Adrenal gland (tissue), 9 donors: ENCODE measurements at regions not wholly inside any gene's neighbourhood (a gene's known extent, or its start where the extent isn't known, plus 50 kb on each side); places are given as distances from the start of the nearest gene placed in this dataset.
A peak's percentile ranks its signal among the peaks of the same experiment; 100 is the strongest.

Experiments used
- DNase-seq, 7 donors: peaks; one replicate each; pipeline ENCODE4 v3.0.0-alpha.2; 2019 to 2020
- H3K27ac ChIP-seq, 5 donors: fragments of 200-600 bp; sonication (generic) in 4 of 5; 1 replicate in 3 of 5; 2 replicates in 2 of 5; pipeline versions ENCODE4 v1.5.1 to v1.8.0; 2016 to 2020; ENCODE audit warnings: mild to moderate bottlenecking in 1 of 5
- H3K27me3 ChIP-seq: fragments of 200-600 bp; 2 replicates; pipeline ENCODE4 v1.8.0; 2021
- H3K36me3 ChIP-seq, 2 donors: fragments of 200-600 bp; replicated peaks in 1 of 2; 1 replicate in 1 of 2; 2 replicates in 1 of 2; pipeline versions ENCODE4 v1.5.1 to v1.8.0; 2018 to 2022
- H3K4me1 ChIP-seq, 2 donors: fragments of 200-600 bp; replicated peaks in 1 of 2; 1 replicate in 1 of 2; 2 replicates in 1 of 2; pipeline versions ENCODE4 v1.5.1 to v1.8.0; 2018 to 2021
- H3K4me3 ChIP-seq, 4 donors: fragments of 200-600 bp; sonication (generic) in 3 of 4; one replicate each; pipeline ENCODE4 v1.5.1; 2016 to 2018
- H3K9me3 ChIP-seq, 3 donors: fragments of 200-600 bp; sonication (generic) in 1 of 3; replicated peaks in 1 of 3; 1 replicate in 2 of 3; 2 replicates in 1 of 3; pipeline versions ENCODE4 v1.5.1 to v1.8.0; 2016 to 2021
- POLR2A ChIP-seq, 2 donors: fragments of 450-650 bp; IDR thresholded peaks; one replicate each; pipeline ENCODE4 v1.6.1; 2017; ENCODE audit warnings: antibody characterized with exemption in 2 of 2, mild to moderate bottlenecking in 2 of 2, moderate library complexity in 1 of 2
- WGBS, 4 donors: extraction: QIAGEN DNeasy Blood & Tissue Kit in 2 of 4; methylation state at CpG; one replicate each; pipeline versions ENCODE4 v1.1.5 to v1.1.7; 2013 to 2017; 5-methylcytosine and 5-hydroxymethylcytosine counted together
- intact Hi-C, 2 donors: fragments of 100-400 bp; cut with DNase I; formaldehyde crosslinking; loops; one replicate each; pipeline versions ENCODE4 v1.14.1 to v1.15.0; 2022 to 2023
- TF ChIP-seq, protein P1 (sequence below), 6 experiments: fragments of 450-650 bp in 4 of 6; fragments of 200-600 bp in 2 of 6; sonication (generic) in 1 of 6; IDR thresholded peaks; 1 replicate in 5 of 6; 2 replicates in 1 of 6; pipeline versions ENCODE4 v1.5.1 to v1.8.0; 2016 to 2021; ENCODE audit warnings: antibody characterized with exemption in 6 of 6, mild to moderate bottlenecking in 2 of 6, moderate library complexity in 1 of 6
- donor health status: healthy with polysubstance abuse.
- donor health status: Bipolar disorder and iron deficiency.
- donor health status: DM: yes; HTN: yes; CAD: no.
- donor health status: DM: no; HTN: no; CAD: no.
- donor health status: DM: no; HTN: no; CAD: no.

DNA sequence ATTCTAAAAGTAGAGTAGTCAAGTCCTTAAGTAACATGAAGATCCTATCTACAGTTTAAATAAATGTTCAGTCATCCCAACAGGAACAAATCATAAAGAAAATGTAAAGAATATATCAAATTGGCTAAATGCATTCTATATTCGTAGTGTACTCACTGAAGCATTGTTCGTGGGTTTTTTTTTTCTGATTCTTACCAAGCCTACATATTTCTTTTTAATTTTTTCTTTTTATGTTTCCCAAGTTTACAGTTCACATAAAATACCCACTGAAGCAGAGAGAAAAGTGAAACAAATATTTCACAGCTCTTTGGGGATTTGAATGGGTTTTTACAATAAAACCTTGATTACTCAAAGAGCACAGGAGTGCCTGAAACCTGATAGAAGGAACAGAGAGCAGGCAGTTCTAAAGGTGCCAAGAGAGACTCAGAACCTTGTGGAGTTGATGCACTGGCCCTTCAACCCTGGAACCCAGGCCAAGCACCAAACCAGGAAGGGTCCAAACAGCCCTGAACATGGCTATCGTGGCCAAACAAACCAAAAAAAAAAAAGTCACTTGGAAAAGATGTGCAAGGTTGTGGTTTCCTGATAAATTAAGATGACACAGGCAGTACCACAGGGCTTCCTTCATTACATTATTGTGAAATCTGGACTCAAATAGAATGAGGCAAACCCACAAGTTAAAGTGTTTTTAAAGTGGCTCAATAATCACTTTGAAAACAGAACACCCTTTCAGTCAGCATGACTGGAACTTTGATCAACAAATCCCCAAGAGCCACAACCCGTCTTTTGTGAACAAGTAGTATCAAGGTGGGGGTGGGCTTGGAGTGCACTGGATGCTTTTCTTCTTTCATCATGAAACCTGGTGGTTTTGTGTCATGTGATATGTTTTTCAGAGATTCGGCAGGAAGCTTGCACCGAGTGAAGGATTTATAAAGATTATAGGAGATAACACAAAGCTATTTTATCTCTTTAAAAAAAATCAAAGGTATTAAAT lies 245.0 kb upstream of the FN1 start:
- 40 to 55% (median 42%) methylated on average over 6 of the region's 6 CpGs for WGBS, 4 donors
- Histone ChIP-seq H3K27me3 (no peaks in the 10 kb centered on the region), H3K27ac (no peak overlapping the region), H3K4me1 (peaks cover 5 to 25% of the 10 kb centered on the region in 2 donors), H3K36me3 (no peaks in the 10 kb centered on the region), H3K9me3 (no peaks in the 10 kb centered on the region), H3K4me3 (no peak overlapping the region)
- TF ChIP-seq POLR2A (IDR thresholded peaks at IDR 0.05): no peak
- TF ChIP-seq, protein P1, sequence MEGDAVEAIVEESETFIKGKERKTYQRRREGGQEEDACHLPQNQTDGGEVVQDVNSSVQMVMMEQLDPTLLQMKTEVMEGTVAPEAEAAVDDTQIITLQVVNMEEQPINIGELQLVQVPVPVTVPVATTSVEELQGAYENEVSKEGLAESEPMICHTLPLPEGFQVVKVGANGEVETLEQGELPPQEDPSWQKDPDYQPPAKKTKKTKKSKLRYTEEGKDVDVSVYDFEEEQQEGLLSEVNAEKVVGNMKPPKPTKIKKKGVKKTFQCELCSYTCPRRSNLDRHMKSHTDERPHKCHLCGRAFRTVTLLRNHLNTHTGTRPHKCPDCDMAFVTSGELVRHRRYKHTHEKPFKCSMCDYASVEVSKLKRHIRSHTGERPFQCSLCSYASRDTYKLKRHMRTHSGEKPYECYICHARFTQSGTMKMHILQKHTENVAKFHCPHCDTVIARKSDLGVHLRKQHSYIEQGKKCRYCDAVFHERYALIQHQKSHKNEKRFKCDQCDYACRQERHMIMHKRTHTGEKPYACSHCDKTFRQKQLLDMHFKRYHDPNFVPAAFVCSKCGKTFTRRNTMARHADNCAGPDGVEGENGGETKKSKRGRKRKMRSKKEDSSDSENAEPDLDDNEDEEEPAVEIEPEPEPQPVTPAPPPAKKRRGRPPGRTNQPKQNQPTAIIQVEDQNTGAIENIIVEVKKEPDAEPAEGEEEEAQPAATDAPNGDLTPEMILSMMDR (IDR thresholded peaks at IDR 0.05): no peak
- peak in 4 of 7 donors; percentile 15 to 26 (median 22) for DNase-seq
- intact Hi-C loops: no loop called here

DNA sequence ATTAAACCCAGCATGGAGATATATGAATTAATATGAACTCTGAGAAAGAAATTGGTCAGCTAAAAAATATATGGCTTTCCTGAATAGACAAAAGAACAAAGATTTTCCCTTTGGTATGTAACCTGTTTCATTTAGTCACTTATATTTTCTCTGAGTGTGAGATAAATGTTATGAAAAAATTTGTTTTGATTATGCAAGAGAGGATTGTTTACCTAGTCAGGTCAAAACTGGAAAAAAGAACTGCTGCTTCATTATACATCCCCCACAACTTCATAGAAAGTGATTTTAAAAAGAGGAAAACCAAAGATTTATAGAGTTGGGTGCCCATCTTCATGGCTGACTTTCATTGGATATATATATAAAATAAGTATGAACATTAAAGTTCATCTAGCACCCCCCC lies 242.2 kb upstream of the FN1 start:
- Histone ChIP-seq H3K27ac (no peak overlapping the region), H3K9me3 (no peaks in the 10 kb centered on the region), H3K4me1 (peaks cover 5 to 15% of the 10 kb centered on the region in 2 donors), H3K4me3 (no peak overlapping the region), H3K36me3 (no peaks in the 10 kb centered on the region), H3K27me3 (no peaks in the 10 kb centered on the region)
- DNase-seq: no peak
- TF ChIP-seq, protein P1 (IDR thresholded peaks at IDR 0.05): no peak
- no peak for TF ChIP-seq POLR2A (IDR thresholded peaks at IDR 0.05)
- intact Hi-C loops: no loop called here

DNA sequence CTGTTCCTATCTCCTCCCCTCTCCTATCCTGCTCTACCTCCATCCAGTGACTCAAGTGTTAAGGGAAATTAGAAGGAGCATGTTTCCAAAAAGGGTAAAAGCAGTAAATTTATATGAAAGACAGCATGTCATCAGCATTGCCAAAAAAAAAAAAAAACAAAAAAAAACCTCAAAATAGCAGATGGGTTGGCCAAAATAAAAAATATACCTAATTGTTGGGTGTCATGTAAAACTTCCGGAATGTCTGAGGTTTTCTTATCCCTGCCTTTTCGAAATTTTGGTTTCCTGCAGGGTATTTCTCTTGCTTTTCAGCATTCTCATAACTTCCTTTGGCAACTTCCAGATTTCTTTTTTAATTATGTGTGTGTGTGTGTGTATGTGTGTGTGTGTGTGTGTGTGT lies 241.6 kb upstream of the FN1 start:
- intact Hi-C loops: no loop called here
- WGBS, 4 donors: 77 to 85% (median 78%) methylated on average over 2 of the region's 2 CpGs
- Histone ChIP-seq H3K27me3 (no peaks in the 10 kb centered on the region), H3K27ac (no peak overlapping the region), H3K36me3 (no peaks in the 10 kb centered on the region), H3K4me1 (peaks cover 5 to 15% of the 10 kb centered on the region in 2 donors), H3K9me3 (no peaks in the 10 kb centered on the region), H3K4me3 (no peak overlapping the region)
- no peak for DNase-seq
- TF ChIP-seq, protein P1 (IDR thresholded peaks at IDR 0.05): no peak
- TF ChIP-seq POLR2A (IDR thresholded peaks at IDR 0.05): no peak

- Histone ChIP-seq H3K9me3 (no peaks in the 10 kb centered on the region), H3K4me3 (no peak overlapping the region), H3K36me3 (no peaks in the 10 kb centered on the region), H3K27me3 (no peaks in the 10 kb centered on the region), H3K4me1 (no peaks in the 10 kb centered on the region), H3K27ac (no peak overlapping the region)
- 53 to 74% (median 68%) methylated on average over 1 of the region's 1 CpG for WGBS, 4 donors
- no peak for TF ChIP-seq POLR2A (IDR thresholded peaks at IDR 0.05)
- TF ChIP-seq, protein P1 (IDR thresholded peaks at IDR 0.05): no peak
- intact Hi-C loops: no loop called here
- DNase-seq: no peak
These were observed 236.5 kb upstream of the FN1 start for GRCh38 chr2:215672406-215672805.
